T-cell (primary cell): ENCODE measurements at regions not wholly inside any gene's neighbourhood (a gene's known extent, or its start where the extent isn't known, plus 50 kb on each side); places are given as distances from the start of the nearest gene placed in this dataset.

ENCODE experiments used
- ATAC-seq, 4 experiments: fragments of 200-7000 bp in 3 of 4; fragments of 150-1000 bp in 1 of 4; cut with Tn5 transposase; replicated peaks in 1 of 4; 1 replicate in 3 of 4; 2 replicates in 1 of 4; pipeline ENCODE4 v1.10.0; 2021; ENCODE audit warnings: moderate library complexity in 3 of 4, mild to moderate bottlenecking in 2 of 4, moderate number of reproducible peaks in 1 of 4
- CTCF ChIA-PET, 2 donors: fragments of 300-600 bp; sonication (Branson Sonifier 250); formaldehyde crosslinking; loops; one replicate each; lab custom pipeline; 2022; ENCODE audit warnings: antibody characterized with exemption in 2 of 2; lab: Charles Lee
- POLR2A ChIA-PET, 2 donors: fragments of 300-600 bp; sonication (Branson Sonifier 250); formaldehyde crosslinking; loops; one replicate each; lab custom pipeline; 2022; ENCODE audit warnings: antibody characterized with exemption in 2 of 2; lab: Charles Lee
- DNase-seq, 35 experiments: peaks; one replicate each; pipeline versions ENCODE4 v3.0.0 to v3.0.0-alpha.2; 2013 to 2023
- H3K27ac ChIP-seq: one replicate; pipeline ENCODE4 v1.5.1; 2013; ENCODE audit warnings: low read length
- H3K27me3 ChIP-seq, 2 experiments: replicated peaks in 1 of 2; 1 replicate in 1 of 2; 2 replicates in 1 of 2; pipeline versions ENCODE4 v1.6.1 to v1.7.0; 2013; ENCODE audit warnings: low read length in 1 of 2, mixed read lengths in 1 of 2; ENCODE audit not compliant: control insufficient read depth in 2 of 2, insufficient read depth in 2 of 2; ENCODE audit errors: extremely low read depth in 1 of 2
- H3K36me3 ChIP-seq, 2 donors: 1 replicate in 1 of 2; 2 replicates in 1 of 2; pipeline versions ENCODE4 v1.6.1 to v1.7.0; 2013; ENCODE audit warnings: low read length in 1 of 2; ENCODE audit not compliant: control insufficient read depth in 2 of 2, insufficient read depth in 1 of 2; ENCODE audit errors: extremely low read depth in 1 of 2
- H3K4me1 ChIP-seq, 2 experiments: 1 replicate in 1 of 2; 2 replicates in 1 of 2; pipeline versions ENCODE4 v1.6.1 to v1.7.0; 2013; ENCODE audit warnings: low read length in 2 of 2, mixed read lengths in 1 of 2; ENCODE audit not compliant: insufficient read depth in 2 of 2, control insufficient read depth in 1 of 2; ENCODE audit errors: extremely low read depth in 1 of 2
- H3K4me3 ChIP-seq, 2 donors: 1 replicate in 1 of 2; 2 replicates in 1 of 2; pipeline versions ENCODE4 v1.5.1 to v1.7.0; 2013; ENCODE audit warnings: mild to moderate bottlenecking in 2 of 2, low read length in 1 of 2, moderate library complexity in 1 of 2; ENCODE audit not compliant: control insufficient read depth in 1 of 2; ENCODE audit errors: extremely low read depth in 1 of 2
- H3K9me3 ChIP-seq: 2 replicates; pipeline ENCODE4 v1.7.0; 2013
- H3K27ac Mint-ChIP-seq, 2 donors: one replicate each; pipeline ENCODE4 v1.8.0; 2020 to 2021; ENCODE audit warnings: mild to moderate bottlenecking in 2 of 2, mixed read lengths in 2 of 2
- H3K27me3 Mint-ChIP-seq, 2 donors: one replicate each; pipeline ENCODE4 v1.8.0; 2021 to 2022; ENCODE audit warnings: mixed read lengths in 2 of 2
- H3K36me3 Mint-ChIP-seq: one replicate; pipeline ENCODE4 v1.8.0; 2021; ENCODE audit warnings: mixed read lengths
- H3K4me1 Mint-ChIP-seq, 3 donors: one replicate each; pipeline ENCODE4 v1.8.0; 2020 to 2022; ENCODE audit warnings: mixed read lengths in 3 of 3, mild to moderate bottlenecking in 1 of 3
- H3K4me3 Mint-ChIP-seq, 3 donors: one replicate each; pipeline ENCODE4 v1.8.0; 2020 to 2022; ENCODE audit warnings: mild to moderate bottlenecking in 3 of 3, mixed read lengths in 3 of 3, moderate library complexity in 3 of 3
- H3K9me3 Mint-ChIP-seq, 3 donors: one replicate each; pipeline ENCODE4 v1.8.0; 2020 to 2022; ENCODE audit warnings: mixed read lengths in 3 of 3
- WGBS: methylation state at CpG from one replicate; pipeline ENCODE4 v1.1.5; 2013; ENCODE audit warnings: missing lambda C conversion rate; ENCODE audit not compliant: insufficient coverage; 5-methylcytosine and 5-hydroxymethylcytosine counted together

DNA sequence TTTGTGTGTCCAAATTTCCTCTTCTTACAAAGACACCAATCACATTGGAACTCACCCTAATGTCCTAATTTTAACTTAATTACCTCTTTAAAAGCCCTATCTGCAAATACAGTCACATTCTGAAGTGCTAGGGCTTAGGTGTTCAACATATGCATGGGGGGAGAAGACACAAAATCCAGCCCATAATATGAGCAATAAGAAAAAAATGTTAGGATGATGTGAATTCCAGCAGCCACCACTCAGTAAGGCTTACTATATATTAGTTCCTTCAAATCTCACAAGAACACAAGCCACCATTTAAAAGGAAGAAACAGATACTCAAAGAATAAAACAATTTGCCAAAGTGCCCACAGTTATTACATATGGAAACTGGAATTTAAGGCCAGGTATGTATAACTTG is 285.7 kb downstream of the EPHA4 start:
- no peaks in the 10 kb centered on the region for H3K36me3 Mint-ChIP-seq
- Histone ChIP-seq H3K27me3 (no peaks in the 10 kb centered on the region), H3K27ac (no peak overlapping the region), H3K36me3 (no peaks in the 10 kb centered on the region), H3K4me3 (no peak overlapping the region), H3K4me1 (no peaks in the 10 kb centered on the region), H3K9me3 (no peaks in the 10 kb centered on the region)
- DNase-seq, result no peak
- no peak overlapping the region for H3K4me3 Mint-ChIP-seq
- ATAC-seq, result no peak
- no peaks in the 10 kb centered on the region for H3K4me1 Mint-ChIP-seq
- H3K9me3 Mint-ChIP-seq, result no peaks in the 10 kb centered on the region
- ChIA-PET CTCF (no interaction called here), POLR2A (no interaction called here)
- no peak overlapping the region for H3K27ac Mint-ChIP-seq
- H3K27me3 Mint-ChIP-seq, result peaks cover 3 to 6% of the 10 kb centered on the region in 2 donors

DNA sequence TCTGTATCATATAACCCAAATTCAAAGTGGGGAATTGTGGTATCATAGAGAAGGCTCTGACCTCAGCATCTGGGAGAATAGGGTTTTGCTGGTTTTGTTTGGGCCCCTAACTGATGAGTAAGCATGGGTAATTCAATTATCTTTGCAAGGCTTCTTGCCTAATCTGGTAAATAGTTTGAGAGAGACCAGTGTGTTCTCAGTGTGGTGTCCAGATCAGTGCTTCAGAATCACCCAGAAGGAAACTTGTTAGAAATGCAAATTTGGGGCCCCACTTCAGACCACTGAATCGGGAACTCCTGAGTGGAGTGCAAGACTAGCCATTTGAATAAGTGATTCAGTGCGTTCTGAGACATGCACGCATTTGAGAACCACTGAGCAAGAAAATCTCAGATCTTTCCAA is 282.7 kb downstream of the EPHA4 start:
- Histone ChIP-seq H3K36me3 (no peaks in the 10 kb centered on the region), H3K4me1 (no peaks in the 10 kb centered on the region), H3K27ac (no peak overlapping the region), H3K27me3 (no peaks in the 10 kb centered on the region), H3K4me3 (no peak overlapping the region), H3K9me3 (no peaks in the 10 kb centered on the region)
- Mint-ChIP-seq H3K27ac (no peak overlapping the region), H3K27me3 (peaks cover 3 to 5% of the 10 kb centered on the region in 2 donors), H3K9me3 (no peaks in the 10 kb centered on the region), H3K4me3 (no peak overlapping the region), H3K4me1 (no peaks in the 10 kb centered on the region), H3K36me3 (no peaks in the 10 kb centered on the region)
- CTCF ChIA-PET, result no interaction called here
- ATAC-seq, result no peak
- DNase-seq, result no peak
- WGBS, result 86% methylated on average over 1 of the region's 3 CpGs
- POLR2A ChIA-PET, result no interaction called here

DNA sequence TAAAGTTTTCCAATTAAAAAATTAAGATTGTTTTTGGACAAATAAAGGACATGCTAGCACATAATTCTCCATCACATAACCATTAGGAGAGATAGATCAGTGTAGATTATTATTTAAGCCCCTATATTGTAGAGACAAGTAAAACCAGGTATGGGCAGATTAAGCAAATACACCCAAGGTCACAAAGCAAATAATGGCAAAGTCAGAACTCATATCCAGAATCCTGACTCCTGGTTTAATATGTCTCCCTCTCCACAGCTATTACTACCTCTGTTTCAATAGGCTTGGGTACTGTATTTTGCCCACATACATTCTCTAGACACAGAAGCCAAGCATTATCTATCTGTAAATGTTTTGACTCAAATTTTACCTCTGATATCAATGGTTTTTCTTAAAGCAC is 282.3 kb downstream of the EPHA4 start:
- Histone ChIP-seq H3K4me3 (no peak overlapping the region), H3K36me3 (no peaks in the 10 kb centered on the region), H3K27ac (no peak overlapping the region), H3K9me3 (no peaks in the 10 kb centered on the region), H3K27me3 (no peaks in the 10 kb centered on the region), H3K4me1 (no peaks in the 10 kb centered on the region)
- ChIA-PET CTCF (no interaction called here), POLR2A (no interaction called here)
- Mint-ChIP-seq H3K36me3 (no peaks in the 10 kb centered on the region), H3K4me3 (no peak overlapping the region), H3K9me3 (no peaks in the 10 kb centered on the region), H3K27me3 (peaks cover 2 to 5% of the 10 kb centered on the region in 2 donors), H3K27ac (no peak overlapping the region), H3K4me1 (no peaks in the 10 kb centered on the region)
- no peak for ATAC-seq
- no peak for DNase-seq

DNA sequence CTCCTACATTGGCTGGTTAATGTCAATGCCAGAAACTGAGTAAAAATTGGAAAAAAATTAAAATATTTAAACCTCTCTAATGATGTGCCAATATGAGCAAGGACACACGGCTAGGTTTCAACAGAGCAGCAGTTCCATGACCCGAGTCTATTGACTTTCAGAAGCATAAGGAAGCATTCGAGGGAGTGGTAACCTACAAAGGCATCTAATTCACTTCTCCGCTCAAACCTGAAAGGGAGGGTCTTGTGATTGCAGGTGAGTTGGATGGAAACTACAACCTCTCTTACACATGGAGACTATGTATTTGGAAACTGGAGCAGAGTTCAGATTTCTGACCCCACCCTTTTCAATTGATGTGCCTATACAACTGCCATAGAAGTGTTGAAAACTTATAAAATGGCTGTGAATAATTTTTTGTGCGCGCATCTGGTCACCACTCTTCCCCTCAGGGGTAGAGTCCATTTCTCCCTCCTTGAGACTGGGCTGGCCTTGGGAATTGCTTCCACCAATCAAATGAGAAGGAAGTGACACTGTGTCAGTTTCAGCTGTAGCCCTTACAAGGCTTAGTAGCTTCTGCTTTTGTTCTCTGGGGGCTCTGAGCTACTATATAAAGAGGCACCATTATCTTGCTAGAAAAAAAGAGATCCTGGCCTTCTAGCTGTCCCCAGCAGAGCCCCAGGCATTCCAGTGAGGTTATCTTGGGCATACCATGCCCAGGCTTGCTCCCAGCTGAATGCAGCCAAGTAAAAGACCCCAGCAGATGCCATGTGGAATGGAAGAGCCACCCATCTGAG is 278.0 kb downstream of the EPHA4 start:
- H3K9me3 ChIP-seq, result no peaks in the 10 kb centered on the region
- Mint-ChIP-seq H3K4me3 (no peak overlapping the region), H3K4me1 (peaks cover 0 to 4% (median under 1%) of the 10 kb centered on the region in 3 donors), H3K9me3 (no peaks in the 10 kb centered on the region), H3K36me3 (no peaks in the 10 kb centered on the region), H3K27ac (no peak overlapping the region), H3K27me3 (peaks cover 5 to 15% of the 10 kb centered on the region in 2 donors)
- H3K27ac ChIP-seq, result no peak overlapping the region
- CTCF ChIA-PET, result no interaction called here
- no peak overlapping the region for H3K4me3 ChIP-seq
- H3K36me3 ChIP-seq, result no peaks in the 10 kb centered on the region
- no peak for DNase-seq
- H3K4me1 ChIP-seq, result no peaks in the 10 kb centered on the region
- no peak for ATAC-seq
- H3K27me3 ChIP-seq, result peaks cover 0 to 9% of the 10 kb centered on the region in 2 experiments
- no CpG with 5 or more reads among the region's 6 CpGs for WGBS
- POLR2A ChIA-PET, result no interaction called here

DNA sequence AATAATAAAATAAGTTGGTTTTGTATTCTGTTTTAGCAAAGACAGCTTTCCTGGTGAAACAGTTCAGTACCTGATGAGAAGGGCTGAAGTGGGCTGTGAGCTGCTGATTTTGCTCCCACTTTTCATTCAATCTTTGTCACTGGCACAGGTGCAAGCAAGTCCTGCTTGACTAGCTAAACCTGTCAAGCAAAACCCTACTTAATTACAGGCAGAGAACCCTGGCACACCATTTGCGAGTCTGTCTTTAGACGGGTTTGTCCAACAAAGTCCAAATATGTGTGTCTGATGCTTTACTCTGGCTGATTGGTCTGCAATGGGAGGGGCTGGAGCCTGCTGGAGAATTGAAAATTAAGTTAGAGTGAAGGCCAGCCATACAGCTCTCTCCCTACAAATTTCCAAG is 267.2 kb downstream of the EPHA4 start:
- WGBS, result no CpG with 5 or more reads among the region's 2 CpGs

DNA sequence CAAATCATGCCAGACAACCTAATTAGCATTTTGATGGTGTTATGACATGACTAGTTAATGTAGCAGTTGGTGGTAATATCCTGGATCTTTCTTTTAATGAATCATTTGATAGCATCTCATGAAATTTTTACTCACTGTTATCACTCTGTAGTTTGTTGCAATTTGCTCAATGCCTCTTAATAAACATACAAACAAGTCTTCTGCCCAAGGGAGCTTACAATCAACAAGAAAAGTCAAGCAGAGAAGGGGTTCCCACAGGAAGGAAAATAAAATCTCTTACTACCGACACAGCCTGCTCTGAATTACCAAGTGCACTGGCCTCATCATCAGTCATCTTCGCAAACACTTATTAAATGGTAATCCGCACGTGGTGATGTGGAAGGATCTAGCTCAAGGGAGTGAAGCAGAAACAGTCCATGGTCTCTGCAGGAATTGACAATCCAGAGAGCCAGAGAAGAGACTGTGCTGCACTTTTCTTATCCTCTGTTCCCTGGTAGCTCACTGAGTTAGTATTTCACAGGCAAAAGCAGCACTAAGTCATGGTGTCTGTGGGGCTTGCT is 263.5 kb downstream of the EPHA4 start:
- Histone ChIP-seq H3K9me3 (no peaks in the 10 kb centered on the region), H3K4me1 (peaks cover 0 to 9% of the 10 kb centered on the region in 2 experiments), H3K27ac (no peak overlapping the region), H3K27me3 (no peaks in the 10 kb centered on the region), H3K4me3 (no peak overlapping the region), H3K36me3 (no peaks in the 10 kb centered on the region)
- CTCF ChIA-PET, result interaction anchor here in 1 of 2 donors (0.6 kb wide), 1 partner anchor 371 kb away, joined by 3 read pairs; no protein-coding TSS in a partner anchor
- Mint-ChIP-seq H3K4me1 (peaks cover 7 to 9% (median 7%) of the 10 kb centered on the region in 3 donors), H3K36me3 (no peaks in the 10 kb centered on the region), H3K9me3 (no peaks in the 10 kb centered on the region), H3K27me3 (no peaks in the 10 kb centered on the region), H3K4me3 (no peak overlapping the region), H3K27ac (no peak overlapping the region)
- POLR2A ChIA-PET, result no interaction called here
- DNase-seq (no peak), ATAC-seq (no peak)
- WGBS, result 100% methylated on average over 2 of the region's 4 CpGs

More for the DNA sequence above, 267.2 kb downstream of the EPHA4 start:
- H3K4me3 ChIP-seq, result no peak overlapping the region
- DNase-seq (no peak), ATAC-seq (no peak)
- H3K27me3 ChIP-seq, result no peaks in the 10 kb centered on the region
- Mint-ChIP-seq H3K27ac (no peak overlapping the region), H3K36me3 (no peaks in the 10 kb centered on the region), H3K4me3 (no peak overlapping the region), H3K9me3 (no peaks in the 10 kb centered on the region), H3K27me3 (no peaks in the 10 kb centered on the region), H3K4me1 (no peaks in the 10 kb centered on the region)
- ChIA-PET CTCF (no interaction called here), POLR2A (interaction anchor here in 1 of 2 donors (0.7 kb wide), 1 partner anchor 77 kb away, joined by 3 read pairs; no protein-coding TSS in a partner anchor)
- no peaks in the 10 kb centered on the region for H3K9me3 ChIP-seq
- H3K36me3 ChIP-seq, result no peaks in the 10 kb centered on the region
- no peak overlapping the region for H3K27ac ChIP-seq
- H3K4me1 ChIP-seq, result no peaks in the 10 kb centered on the region
